HuH-7 (cell line): ENCODE measurements at regions not wholly inside any gene's neighbourhood (a gene's known extent, or its start where the extent isn't known, plus 50 kb on each side); places are given as distances from the start of the nearest gene placed in this dataset.
A peak's percentile ranks its signal among the peaks of the same experiment; 100 is the strongest.

Experiments
- DNase-seq: peaks from one replicate; pipeline ENCODE4 v3.0.0; 2011; ENCODE audit warnings: low spot score

DNA sequence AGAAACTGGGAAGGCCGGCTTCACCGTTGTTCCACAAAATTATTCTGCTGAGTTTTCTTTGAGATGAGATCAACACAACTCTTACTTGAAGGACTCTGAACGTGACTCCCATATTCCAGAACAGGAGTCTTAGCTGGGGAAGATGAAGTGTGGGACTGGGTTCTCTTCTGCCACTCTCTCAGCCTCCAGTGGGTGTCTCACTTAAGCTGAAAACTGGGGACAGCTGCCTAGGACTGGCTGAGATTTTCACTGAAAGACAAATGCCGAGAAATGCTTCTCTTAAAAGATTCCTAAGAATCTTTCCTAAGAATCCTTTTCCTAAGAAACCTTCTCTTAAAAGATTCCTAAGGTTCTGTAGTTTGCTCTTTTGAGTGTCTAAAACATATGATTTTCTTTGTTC is 156.6 kb upstream of the LHCGR start:
- peak; percentile 4 for DNase-seq

DNA sequence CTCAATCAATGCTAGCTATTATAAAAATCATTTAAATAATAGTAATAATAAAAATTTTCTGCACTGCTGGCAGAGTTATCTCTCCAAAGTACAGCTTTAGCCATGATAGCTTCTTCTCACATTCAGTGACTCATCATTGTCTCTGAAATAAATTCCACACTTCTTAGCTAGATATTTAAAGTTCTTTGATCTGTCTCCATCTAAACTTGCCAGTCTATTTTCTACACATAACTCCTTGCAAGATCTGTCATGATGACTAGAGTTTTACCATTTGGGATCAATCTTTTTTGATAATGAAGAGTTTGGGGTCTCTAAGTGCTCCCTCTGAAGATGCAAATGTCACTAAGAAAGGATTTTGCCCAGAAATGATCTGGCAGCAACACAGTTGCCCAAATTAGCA is 155.4 kb upstream of the LHCGR start:
- DNase-seq, result no peak

DNA sequence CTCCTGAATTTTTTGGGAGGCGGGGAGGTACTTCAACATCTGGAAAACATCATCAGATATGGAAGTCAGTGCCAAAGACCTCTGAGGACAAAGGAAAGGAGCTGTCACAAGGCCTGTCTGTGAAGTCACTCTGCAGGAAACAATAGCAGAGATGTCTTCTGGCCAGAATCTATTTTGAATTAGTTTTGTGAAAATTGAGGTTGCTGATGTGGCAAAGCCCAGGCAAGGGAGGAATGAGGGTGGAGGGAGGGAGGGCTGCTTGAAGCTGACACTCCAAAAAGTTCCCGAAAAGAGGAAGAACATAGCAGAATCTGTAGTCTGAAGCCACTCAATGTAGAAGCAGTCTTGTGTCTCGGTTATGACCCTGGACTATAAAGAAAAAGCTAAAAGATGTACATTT is 151.1 kb upstream of the LHCGR start:
- no peak for DNase-seq

DNA sequence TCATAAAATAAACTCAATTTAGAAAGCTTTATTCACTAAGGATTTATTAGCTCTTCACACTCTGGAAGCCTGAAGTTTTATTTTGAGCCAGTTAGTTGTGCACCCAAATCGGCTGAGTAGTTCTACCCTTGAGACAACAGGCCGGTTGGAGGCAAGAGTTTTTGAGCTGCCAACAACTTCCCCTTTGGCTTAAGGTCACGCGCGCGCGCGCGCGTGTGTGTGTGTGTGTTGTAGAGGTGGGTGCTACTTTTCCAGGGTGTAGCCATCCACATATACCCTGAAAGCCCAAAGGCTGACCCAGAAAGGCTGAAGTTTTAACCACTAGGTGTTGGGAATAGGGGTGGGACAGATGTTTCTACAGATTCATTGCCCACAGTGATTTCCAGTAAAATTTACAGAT is 150.2 kb upstream of the LHCGR start:
- no peak for DNase-seq

DNA sequence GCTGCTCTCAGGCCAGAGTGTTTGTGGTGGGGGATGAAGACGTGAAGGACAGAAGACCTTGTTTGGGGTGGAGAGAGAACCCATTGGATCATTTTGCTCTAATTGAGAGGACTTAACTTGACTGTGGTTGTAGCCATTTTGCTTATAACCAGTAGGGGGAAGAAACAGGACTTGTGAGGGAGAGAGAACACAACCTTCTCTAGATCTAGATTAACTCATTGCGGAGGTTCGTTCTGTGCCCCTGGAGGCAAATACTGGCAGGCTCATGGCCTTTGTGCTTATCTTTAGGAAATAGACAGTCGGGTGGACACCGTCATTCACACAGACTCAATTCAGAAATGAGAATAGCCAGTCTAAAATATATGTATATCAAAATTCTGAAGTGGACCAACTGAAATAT is 147.0 kb upstream of the LHCGR start:
- no peak for DNase-seq

DNA sequence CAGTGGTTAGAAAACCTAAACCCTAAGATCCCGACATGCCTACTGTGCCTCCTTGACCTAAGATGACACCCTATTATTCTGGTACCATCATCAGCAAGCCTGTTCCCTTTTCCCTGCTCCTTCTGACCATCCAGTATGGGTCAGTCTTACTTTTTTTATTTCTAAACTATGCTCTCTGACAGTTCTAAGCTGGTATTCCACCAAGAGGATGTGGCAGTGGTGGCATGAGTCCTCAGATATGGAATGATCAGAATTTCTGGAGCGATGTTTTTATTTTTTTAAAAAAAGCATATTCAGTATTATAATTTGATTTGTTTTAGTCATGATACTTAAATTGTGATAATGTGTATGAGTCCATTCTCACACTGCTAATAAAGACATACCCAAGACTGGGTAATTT is 145.9 kb upstream of the LHCGR start:
- no peak for DNase-seq

DNA sequence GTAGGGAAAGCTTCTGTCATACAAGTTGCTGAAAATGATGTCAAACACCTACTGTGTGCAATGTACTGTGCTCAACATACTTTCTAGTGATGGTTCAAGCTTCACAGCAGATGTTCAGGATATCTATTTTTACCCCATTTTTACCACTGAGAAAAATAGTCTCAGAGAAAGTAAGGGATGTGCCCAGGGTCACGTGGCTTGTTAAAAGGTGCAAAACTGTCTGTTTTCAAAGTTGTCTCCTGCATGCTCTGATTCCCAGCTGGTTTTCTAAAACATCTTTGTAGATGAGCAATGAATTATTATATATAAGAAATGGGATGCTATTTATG is 145.5 kb upstream of the LHCGR start:
- DNase-seq, result no peak

DNA sequence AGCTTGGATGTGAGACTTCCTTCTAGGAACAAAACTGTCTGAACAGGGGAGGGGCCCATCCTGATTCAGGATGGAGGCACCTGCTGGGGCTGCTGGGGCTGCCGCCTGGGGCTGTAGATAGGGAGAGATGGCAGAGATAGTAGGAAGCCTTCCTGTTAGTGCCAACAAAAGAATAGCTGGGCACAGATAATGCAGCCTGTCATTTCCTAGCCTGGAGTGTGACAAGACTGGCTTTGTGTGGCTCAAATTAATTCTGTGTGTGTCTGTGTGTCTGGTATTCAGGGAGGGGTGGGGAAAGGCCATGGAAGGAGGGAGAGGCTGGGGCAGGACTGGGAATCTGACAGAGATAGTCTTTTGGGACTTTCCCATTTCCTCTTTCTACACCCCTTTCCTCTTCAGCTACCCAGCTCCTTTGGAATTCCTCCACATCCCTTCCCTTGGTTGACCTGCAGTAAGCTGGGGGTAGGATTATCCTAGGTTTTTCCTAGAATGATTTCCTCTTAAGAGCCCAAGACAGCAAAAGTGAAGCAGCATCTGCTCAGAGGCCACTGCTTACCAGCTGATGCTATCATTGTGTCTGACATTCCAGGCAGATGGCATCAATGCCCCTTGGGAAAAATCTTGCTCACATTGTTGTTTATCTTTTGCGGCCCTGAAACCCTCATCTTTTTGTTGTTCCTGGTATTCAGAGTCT is 144.9 kb upstream of the LHCGR start:
- DNase-seq, result no peak

DNA sequence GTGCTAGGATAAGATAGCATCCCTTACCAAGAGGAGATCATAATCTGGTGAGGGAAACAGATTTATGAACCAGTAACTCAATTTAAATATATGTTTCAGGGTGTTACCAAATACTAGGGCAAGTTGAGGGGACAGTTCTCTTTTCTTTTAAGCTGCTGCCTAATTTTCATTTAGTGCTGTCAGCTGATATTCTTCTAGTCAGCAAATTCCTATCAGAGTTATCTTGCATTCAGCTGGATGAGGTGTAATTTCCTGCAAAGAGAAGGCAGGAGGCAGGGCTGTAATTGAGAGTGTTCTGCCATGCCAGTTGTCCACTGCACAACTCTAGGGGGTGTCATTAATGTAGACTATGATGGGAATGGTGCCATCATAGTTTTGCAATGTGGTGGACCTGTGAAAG is 141.3 kb upstream of the LHCGR start:
- DNase-seq, result no peak

DNA sequence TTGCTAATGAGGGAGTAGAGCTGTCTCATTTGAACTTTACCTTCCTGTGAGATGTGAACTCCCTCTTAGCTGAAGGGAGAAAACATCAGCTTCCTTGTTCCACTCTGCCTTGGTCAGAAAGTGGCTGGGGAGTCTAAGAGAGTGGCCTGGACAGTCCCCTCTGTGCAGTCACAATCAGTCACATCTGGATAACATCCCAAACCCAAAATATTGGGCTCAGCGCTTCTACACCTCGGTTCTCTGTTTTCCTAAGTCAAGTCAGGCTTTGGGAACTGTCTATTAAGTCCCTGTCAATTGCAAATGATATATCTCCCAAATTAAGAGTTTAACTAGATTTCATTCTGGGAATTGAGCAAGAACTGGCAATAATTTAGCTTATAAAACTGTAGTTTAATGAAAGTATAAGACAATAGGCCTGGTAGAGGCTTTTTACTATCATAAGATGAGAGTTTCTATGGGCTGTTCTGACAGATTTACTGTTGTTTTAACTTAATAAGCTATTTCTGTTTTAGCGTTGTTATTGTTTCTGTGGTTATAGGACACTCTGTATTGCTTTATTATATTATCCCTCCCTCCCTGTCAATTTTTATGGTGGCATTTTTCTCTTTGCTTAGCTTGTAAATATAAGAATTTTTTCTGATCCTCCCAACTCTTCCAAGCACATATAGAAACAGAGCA is 135.1 kb upstream of the LHCGR start:
- no peak for DNase-seq

DNA sequence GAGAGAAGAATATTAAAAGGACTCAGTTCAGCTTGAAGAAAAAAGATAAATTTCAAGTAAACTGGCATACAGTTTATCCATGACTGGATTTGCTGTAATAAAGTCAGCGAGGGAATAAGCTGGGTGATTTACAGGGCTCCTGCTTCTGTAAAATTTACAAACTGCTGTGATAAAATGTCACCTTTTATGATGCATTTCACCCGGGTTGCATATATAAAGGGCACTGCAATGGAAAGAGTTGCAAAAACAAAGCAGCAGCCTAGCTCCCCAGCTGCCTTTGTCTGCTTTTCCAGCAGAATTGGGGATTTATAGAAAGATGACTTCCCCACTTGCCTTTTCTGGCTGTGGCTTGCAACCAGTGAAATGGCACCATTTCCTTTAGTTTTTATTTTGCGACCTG is 132.5 kb upstream of the LHCGR start:
- DNase-seq, result no peak

DNA sequence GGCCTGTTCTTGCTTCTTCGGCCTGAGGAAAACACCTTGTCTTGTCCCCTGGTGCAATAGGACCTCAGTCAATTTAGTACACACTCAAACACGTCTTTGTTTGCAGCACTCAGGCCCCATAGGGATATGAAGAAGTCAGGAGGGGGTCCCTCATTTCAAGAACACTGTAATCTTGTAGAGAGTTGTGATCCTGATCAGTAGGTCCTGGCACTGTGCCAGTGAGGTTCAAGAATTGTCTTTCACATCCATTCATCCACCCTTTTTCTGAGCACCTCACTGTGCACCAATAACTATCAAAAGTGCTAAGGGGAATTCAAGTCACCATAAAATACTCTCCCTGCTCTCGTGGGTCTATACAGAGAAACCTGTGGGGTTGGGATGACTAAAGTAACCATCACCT is 131.4 kb upstream of the LHCGR start:
- no peak for DNase-seq

DNA sequence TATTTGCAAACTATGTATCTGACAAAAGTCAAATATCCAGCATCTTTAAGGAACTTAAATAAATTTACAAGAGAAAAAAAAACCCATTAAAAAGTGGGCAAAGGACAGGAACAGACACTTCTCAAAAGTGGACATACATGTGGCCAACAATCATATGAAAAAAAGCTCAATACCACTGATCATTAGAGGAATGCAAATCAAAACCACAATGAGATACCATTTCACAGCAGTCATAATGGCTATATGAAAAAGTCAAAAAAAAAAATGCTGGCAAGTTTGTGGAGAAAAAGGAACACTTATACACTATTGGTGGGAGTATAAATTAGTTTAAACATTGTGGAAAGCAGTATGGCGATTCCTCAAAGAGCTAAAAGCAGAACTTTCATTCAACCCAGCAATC is 130.3 kb upstream of the LHCGR start:
- no peak for DNase-seq

DNA sequence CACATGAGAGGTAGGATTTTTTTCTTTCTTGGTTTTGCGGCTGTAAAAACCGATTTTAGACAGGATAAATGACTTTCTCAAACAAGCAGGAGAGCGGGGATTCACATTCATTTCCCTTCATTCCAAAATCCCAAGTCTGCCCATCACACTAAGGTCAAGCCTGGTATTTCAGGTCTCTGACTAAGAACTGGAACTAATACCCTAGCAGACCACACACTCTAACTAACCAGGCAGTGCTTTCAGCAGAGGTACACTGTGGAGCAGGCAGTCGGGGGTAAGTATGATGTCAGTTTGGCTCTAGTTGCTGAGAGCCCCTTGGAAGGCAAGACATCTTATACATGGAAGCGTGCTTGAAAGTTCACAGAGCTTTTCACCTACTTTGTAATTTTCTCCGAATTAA is 128.1 kb upstream of the LHCGR start:
- DNase-seq, result no peak

DNA sequence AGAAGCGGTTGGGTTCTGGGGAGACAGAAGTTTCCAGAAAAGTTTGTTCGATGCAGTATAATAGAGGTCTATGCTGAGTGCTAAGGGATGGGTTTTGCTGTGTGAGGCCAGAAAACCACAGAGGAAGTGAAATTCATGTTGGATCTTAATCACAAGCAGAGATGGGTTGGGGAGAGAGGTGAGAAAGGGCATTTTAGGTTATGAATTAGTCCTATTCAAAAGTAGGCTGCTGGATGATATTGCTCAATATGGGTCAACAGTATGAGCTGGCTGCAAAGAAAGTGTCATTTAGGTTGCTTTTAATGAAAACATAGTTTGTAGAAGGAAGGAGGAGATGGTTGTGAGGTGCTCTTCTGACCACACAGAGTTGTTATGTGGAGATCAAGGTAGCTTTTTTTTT is 118.8 kb upstream of the LHCGR start:
- DNase-seq, result no peak

DNA sequence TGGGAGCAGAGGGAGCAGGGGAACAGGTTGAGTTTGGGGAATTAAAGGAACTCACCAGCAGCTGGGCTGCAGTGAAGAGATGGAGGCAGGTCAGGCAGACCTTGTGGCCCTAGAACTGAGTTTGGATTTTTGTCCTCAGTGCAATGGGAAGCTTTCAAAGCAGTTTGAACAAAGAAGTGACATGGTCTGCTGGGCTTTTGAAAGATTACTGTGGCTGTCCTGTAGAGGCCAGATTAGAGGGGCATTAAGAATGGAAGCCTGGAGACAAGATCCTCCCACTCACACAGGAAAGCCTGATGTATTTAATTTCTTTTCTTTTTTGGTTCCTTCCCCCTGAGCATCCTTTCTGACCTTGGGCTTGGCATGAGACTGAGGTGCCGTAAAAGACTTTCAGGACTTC is 118.1 kb upstream of the LHCGR start:
- no peak for DNase-seq

DNA sequence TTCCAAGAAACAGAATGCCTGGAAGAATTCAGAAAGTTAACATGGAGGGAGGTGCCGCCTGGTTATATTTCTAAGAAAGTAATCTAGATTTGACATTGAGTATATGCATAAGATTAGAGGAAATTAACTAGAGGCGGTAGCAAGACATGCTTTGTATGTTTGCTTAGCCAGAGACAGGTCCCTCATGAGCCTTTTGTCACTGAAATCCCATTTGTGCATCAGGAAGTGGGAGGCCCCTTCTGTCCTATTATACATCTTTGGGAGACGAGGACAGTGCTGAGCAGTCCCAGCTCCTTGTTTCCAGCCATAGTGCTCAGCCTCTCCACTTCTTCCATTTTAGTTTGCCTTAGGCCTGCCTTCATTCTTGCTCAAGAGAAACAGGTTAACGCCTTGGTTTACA is 115.4 kb upstream of the LHCGR start:
- DNase-seq, result no peak

DNA sequence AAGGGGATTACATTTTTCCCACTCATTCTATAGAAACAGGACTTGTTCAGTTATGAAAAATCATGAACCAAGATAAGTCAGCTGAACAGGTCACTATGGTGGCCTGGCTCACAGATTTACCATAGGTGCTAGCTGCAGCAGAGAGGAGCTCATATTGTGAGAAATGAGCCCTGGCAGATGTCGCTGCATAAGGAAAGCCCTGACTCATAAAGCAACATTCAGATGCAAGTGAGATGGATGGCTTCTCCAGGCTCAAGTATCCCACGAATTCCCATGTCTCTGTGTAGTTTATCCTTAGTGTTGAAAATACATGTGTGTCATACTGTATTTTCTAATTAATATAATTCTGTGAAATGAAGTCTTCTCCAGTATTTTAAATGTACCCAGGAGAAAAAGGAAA is 115.0 kb upstream of the LHCGR start:
- DNase-seq, result no peak

DNA sequence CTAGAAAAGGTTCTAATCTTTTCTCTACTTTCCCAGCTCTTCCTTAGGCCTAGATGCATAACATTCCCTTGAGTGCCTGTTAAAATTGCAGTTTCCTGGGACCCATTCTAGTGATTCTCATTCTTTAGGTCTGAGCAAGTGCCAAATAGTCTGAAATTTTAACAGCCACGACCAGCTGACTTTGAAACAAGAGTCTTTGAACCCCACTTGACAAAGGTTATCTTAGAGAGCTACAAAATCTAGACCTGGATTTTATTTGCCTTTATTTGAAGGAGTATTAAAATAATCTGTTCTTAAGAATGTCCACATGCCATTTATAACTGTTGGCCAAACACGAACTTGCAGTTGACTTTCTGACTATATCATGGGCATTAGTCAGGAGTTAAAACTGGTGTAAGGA is 110.2 kb upstream of the LHCGR start:
- no peak for DNase-seq

DNA sequence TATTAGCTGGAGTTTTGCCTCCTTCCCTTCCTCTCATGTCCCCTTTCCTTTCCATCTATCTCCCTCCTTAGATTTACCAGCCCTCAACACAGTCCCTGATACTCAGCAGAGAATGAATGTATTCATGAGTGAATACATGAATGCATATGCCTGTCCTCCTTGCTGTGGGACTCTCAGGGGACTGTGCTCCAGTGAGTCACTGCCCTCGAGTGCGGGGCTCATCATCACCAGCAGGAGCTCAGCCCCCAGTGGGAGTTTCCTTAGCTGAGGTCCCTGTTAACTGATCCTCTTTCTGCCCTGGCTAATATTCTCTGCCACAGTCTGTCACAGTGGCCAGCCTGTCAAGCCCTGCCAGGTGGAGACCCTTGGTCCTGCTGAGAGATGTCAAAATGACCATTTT is 104.9 kb upstream of the LHCGR start:
- no peak for DNase-seq

DNA sequence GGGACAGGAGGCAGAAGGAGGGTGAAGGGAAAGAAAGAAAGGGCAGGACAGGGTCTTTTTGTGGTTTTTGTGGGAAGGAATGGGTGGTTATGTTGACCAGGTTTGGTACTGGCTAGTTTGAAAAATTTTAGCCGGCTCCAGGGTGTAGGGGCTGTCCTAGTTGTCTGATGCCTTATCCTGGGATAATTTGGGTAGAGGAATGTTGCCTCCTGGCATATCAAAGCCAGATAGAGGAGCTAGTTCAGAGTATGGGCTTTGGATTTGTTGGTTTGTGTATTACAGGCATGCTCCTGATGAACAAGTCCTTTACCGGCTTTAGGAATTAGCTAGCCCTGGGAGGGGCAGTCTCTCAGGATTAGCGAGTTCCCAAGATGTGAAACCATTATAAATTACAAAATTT is 101.1 kb upstream of the LHCGR start:
- no peak for DNase-seq

DNA sequence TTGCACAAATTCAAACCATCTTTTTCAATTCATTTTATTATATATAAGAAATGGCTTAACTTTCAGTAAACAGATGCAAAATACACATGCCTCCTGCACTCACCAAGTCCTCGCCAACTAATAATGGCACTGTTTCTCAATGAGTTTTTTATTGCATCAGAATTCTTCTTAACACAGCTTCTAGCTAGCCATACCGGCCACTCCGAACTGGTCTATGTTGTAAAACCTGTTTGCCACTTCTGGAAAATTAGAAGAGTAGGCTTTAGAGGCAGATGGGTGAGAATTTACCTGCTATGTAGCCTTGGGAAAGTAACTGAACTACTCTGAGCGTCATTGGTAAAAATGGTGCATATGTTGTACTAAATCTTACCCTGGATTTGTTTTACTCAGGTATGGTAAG is 100.6 kb upstream of the LHCGR start:
- no peak for DNase-seq

DNA sequence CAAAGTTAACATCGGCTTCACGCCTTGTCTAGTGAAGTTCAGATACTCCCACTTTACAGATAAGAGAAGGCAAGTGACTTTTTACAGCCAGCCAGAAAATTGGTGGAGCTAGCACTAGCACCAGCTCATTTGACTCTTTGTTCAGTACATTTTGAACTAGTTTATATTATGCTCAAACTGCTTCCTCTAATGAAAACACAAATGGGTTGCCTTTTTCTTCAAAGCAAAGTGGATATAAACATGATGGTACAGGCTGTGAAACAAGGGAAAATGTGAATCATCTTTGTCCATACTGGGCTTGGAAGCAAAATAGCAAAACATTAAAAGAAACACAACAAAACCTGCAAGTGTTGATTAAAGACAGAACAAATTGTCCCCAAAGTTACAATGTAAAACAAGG is 99.6 kb upstream of the LHCGR start:
- no peak for DNase-seq

DNA sequence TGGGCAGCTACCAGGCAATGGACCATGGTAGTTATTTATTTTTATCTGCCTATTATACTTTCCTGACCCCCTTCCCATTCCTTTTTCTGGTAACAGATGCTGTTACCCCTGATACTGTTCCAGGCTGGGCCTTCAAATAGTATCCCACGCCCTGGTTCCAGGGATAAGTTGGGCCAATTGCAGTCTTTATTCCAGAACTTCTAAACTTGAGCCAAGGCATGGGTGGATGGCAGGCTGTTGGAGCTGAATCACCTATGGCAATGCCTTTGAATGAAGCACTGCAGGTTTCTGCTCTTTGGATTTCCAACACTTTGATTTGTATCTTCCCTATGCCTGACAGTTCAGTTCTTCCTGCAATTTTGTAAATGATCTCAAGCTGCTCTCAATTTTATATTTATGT is 99.2 kb upstream of the LHCGR start:
- DNase-seq, result no peak

DNA sequence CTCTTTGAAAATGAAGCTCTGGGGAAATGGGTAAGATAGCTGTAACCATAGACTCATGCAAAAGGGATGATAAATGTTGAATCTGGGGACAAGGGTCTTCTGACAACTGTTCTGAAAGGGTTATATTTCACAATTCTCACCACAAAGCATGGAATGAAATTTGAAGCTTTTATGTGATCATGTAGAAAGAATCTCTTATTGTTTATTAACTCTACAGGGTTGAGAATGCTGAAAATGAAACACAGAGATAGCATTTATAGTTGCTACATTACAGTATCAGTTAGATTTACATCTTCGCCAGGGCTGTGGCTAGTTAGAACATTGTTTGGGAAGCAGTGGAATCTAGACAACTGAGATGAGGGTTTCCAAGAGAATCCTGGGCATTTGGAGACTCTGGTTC is 97.4 kb upstream of the LHCGR start:
- no peak for DNase-seq
